ENCODE measurements at regions not wholly inside any gene's neighbourhood (a gene's known extent, or its start where the extent isn't known, plus 50 kb on each side); places are given as distances from the start of the nearest gene placed in this dataset.

- no peak for TF ChIP-seq SPI1 (IDR thresholded peaks at IDR 0.05; ENCODE audit: borderline replicate concordance, low read depth, low read length)
- no peak for TF ChIP-seq ZNF766 (CRISPR knock-in tag; conservative IDR thresholded peaks at IDR 0.05)
- TF ChIP-seq POLR2AphosphoS5 (IDR thresholded peaks at IDR 0.05; ENCODE audit: control insufficient read depth, insufficient read depth, low read depth, low read length), result no peak
- no peak for TF ChIP-seq ETS1 (conservative IDR thresholded peaks at IDR 0.05; ENCODE audit: control insufficient read depth, low read depth, low read length)
- no peak for TF ChIP-seq ZNF518B (CRISPR knock-in tag; IDR thresholded peaks at IDR 0.05)
These were observed 256.1 kb upstream of the TLE3 start for GRCh38 chr15:70353606-70354345.
